Right atrium auricular region (tissue), 2 donors: ENCODE measurements at regions not wholly inside any gene's neighbourhood (a gene's known extent, or its start where the extent isn't known, plus 50 kb on each side); places are given as distances from the start of the nearest gene placed in this dataset.

Source experiments
- DNase-seq: peaks from one replicate; pipeline ENCODE4 v3.0.0-alpha.2; 2019; ENCODE audit warnings: low spot score
- H3K27ac ChIP-seq, 2 donors: fragments of 200-600 bp; sonication (generic); 1 replicate in 1 of 2; 2 replicates in 1 of 2; pipeline ENCODE4 v1.5.1; 2016 to 2019
- H3K27me3 ChIP-seq, 2 donors: fragments of 200-600 bp; sonication (generic); one replicate each; pipeline versions ENCODE4 v1.5.1 to v1.6.0; 2017 to 2019
- H3K36me3 ChIP-seq: fragments of 200-600 bp; sonication (generic); one replicate; pipeline ENCODE4 v1.5.1; 2016
- H3K4me1 ChIP-seq, 2 donors: fragments of 200-600 bp; sonication (generic); one replicate each; pipeline versions ENCODE4 v1.5.1 to v1.6.0; 2017 to 2019
- H3K4me3 ChIP-seq, 2 donors: fragments of 200-600 bp; sonication (generic); 1 replicate in 1 of 2; 2 replicates in 1 of 2; pipeline ENCODE4 v1.5.1; 2017 to 2019; ENCODE audit warnings: mild to moderate bottlenecking in 1 of 2, moderate library complexity in 1 of 2
- H3K9me3 ChIP-seq, 2 donors: fragments of 200-600 bp; sonication (generic); one replicate each; pipeline ENCODE4 v1.5.1; 2019
- TF ChIP-seq, protein P1 (sequence below), 2 donors: fragments of 200-600 bp; sonication (generic); IDR thresholded peaks; one replicate each; pipeline ENCODE4 v1.5.1; 2019; ENCODE audit warnings: antibody characterized with exemption in 2 of 2

- TF ChIP-seq, protein P1, sequence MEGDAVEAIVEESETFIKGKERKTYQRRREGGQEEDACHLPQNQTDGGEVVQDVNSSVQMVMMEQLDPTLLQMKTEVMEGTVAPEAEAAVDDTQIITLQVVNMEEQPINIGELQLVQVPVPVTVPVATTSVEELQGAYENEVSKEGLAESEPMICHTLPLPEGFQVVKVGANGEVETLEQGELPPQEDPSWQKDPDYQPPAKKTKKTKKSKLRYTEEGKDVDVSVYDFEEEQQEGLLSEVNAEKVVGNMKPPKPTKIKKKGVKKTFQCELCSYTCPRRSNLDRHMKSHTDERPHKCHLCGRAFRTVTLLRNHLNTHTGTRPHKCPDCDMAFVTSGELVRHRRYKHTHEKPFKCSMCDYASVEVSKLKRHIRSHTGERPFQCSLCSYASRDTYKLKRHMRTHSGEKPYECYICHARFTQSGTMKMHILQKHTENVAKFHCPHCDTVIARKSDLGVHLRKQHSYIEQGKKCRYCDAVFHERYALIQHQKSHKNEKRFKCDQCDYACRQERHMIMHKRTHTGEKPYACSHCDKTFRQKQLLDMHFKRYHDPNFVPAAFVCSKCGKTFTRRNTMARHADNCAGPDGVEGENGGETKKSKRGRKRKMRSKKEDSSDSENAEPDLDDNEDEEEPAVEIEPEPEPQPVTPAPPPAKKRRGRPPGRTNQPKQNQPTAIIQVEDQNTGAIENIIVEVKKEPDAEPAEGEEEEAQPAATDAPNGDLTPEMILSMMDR (IDR thresholded peaks at IDR 0.05), result no peak
- Histone ChIP-seq H3K27me3 (no peaks in the 10 kb centered on the region), H3K4me1 (no peaks in the 10 kb centered on the region), H3K27ac (no peak overlapping the region), H3K36me3 (no peaks in the 10 kb centered on the region), H3K4me3 (no peak overlapping the region), H3K9me3 (no peaks in the 10 kb centered on the region)
- no peak for DNase-seq
These were observed 237.5 kb downstream of the NDUFA10 start for GRCh38 chr2:239787538-239788050.

- H3K9me3 ChIP-seq, result no peaks in the 10 kb centered on the region
- H3K4me3 ChIP-seq, result no peak overlapping the region
- H3K36me3 ChIP-seq, result no peaks in the 10 kb centered on the region
- H3K27me3 ChIP-seq, result no peaks in the 10 kb centered on the region
- DNase-seq, result no peak
- no peak overlapping the region for H3K27ac ChIP-seq
- TF ChIP-seq, protein P1 (IDR thresholded peaks at IDR 0.05), result no peak
- no peaks in the 10 kb centered on the region for H3K4me1 ChIP-seq
These were observed 238.4 kb downstream of the NDUFA10 start for GRCh38 chr2:239786791-239787190.

GRCh38 chr2:239781454-239781853, 243.7 kb downstream of the NDUFA10 start:
- DNase-seq, result no peak
- TF ChIP-seq, protein P1 (IDR thresholded peaks at IDR 0.05), result no peak
- H3K36me3 ChIP-seq, result no peaks in the 10 kb centered on the region
- no peak overlapping the region for H3K4me3 ChIP-seq
- H3K9me3 ChIP-seq, result peaks cover 0 to 10% of the 10 kb centered on the region in 2 donors
- no peaks in the 10 kb centered on the region for H3K27me3 ChIP-seq
- no peak overlapping the region for H3K27ac ChIP-seq
- H3K4me1 ChIP-seq, result no peaks in the 10 kb centered on the region

DNA sequence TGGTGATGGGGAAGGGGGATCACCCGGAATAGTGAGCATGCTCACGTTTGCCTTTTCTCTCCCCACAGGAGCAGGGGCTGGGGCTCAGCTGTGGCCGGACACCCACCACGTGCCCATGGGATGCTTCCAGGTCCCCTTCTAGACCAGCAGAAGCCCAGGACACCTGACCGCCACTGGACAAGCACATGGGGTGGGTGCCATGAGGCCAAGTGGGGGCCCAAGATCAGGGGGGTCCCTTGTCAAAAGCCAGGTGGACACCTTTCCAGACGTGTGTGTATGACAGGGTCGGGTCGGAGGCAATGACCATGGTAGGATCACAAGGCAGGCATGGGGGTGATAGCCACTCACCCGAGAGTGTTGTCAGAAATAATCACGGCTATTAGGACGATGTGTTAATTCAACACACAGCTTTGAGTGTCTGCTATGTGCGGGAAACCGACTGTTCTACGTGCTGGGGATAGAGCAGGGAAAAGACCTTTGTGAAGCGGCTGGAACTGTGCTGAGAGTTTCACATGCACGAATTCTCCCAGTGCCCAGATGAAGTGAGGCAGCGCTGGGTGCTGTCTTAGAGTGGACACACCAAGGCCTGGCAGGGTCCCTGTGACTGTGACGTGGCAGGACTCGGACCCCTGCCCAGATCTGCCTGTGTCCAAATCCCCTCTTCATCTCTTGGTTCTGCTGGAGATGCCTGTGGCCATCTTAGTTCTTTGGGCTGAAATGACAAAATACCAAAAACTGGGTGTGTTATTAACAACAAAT, 244.7 kb downstream of the NDUFA10 start:
- Histone ChIP-seq H3K27me3 (no peaks in the 10 kb centered on the region), H3K36me3 (no peaks in the 10 kb centered on the region), H3K9me3 (peaks cover 0 to 10% of the 10 kb centered on the region in 2 donors), H3K4me3 (no peak overlapping the region), H3K4me1 (no peaks in the 10 kb centered on the region), H3K27ac (no peak overlapping the region)
- TF ChIP-seq, protein P1 (IDR thresholded peaks at IDR 0.05), result no peak
- no peak for DNase-seq

DNA sequence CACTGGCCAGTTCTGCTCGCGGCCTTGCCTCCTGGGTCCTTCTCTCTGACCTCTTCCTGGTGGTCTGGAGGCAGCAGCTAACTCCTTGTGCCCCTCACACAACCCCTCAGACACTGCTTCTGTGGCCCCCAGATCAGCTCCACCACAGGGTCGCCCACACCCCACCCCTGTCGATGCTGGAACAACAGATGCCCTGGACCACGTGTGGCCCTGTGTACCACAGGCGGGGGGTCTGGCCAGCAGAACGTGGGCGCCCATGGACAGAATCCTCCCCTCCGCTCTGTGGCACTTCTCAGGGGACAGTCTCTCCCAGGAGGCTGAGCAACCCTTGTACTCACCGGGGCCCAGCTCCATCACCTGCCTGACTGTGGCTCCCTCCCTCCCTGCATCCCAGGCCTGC, 245.6 kb downstream of the NDUFA10 start:
- H3K27ac ChIP-seq, result no peak overlapping the region
- no peaks in the 10 kb centered on the region for H3K27me3 ChIP-seq
- TF ChIP-seq, protein P1 (IDR thresholded peaks at IDR 0.05), result no peak
- no peaks in the 10 kb centered on the region for H3K36me3 ChIP-seq
- no peaks in the 10 kb centered on the region for H3K4me1 ChIP-seq
- H3K9me3 ChIP-seq, result peaks cover 0 to 10% of the 10 kb centered on the region in 2 donors
- H3K4me3 ChIP-seq, result no peak overlapping the region
- DNase-seq, result no peak
